SK-N-SH treated with all-trans-retinoic acid at 6 μM for 48 hours (cell line): ENCODE measurements at regions not wholly inside any gene's neighbourhood (a gene's known extent, or its start where the extent isn't known, plus 50 kb on each side); places are given as distances from the start of the nearest gene placed in this dataset.

Experiments used
- ATAC-seq: fragments of 200-7000 bp; cut with Tn5 transposase; 3 replicates; pipeline ENCODE4 v1.9.1; 2020; ENCODE audit warnings: mild to moderate bottlenecking, moderate library complexity
- BACH2 ChIP-seq: fragments of 250-450 bp; sonication (Bioruptor Pico); IDR thresholded peaks from 2 replicates; pipeline ENCODE4 v1.9.0; 2021; ENCODE audit warnings: mild to moderate bottlenecking, borderline replicate concordance
- CSDC2 ChIP-seq: fragments of 250-450 bp; sonication (Bioruptor Pico); IDR thresholded peaks from 2 replicates; pipeline ENCODE4 v1.5.0; 2020; ENCODE audit warnings: mild to moderate bottlenecking, moderate library complexity
- CSRNP3 ChIP-seq: fragments of 250-450 bp; sonication (Bioruptor Pico); IDR thresholded peaks from 2 replicates; pipeline ENCODE4 v1.5.1; 2021; ENCODE audit warnings: mild to moderate bottlenecking, moderate library complexity
- ESRRG ChIP-seq: fragments of 250-450 bp; sonication (Bioruptor Pico); IDR thresholded peaks from 2 replicates; pipeline ENCODE4 v1.6.1; 2021; ENCODE audit warnings: mild to moderate bottlenecking
- GLIS3 ChIP-seq: fragments of 250-450 bp; sonication (Bioruptor Pico); IDR thresholded peaks from 2 replicates; pipeline ENCODE4 v1.5.0; 2020; ENCODE audit warnings: mild to moderate bottlenecking, moderate library complexity
- ISL1 ChIP-seq: fragments of 250-450 bp; sonication (Bioruptor Pico); IDR thresholded peaks from 2 replicates; pipeline ENCODE4 v2.1.2; 2022; ENCODE audit warnings: mild to moderate bottlenecking, moderate library complexity
- OSR1 ChIP-seq: fragments of 250-450 bp; sonication (Bioruptor Pico); IDR thresholded peaks from 2 replicates; pipeline ENCODE4 v1.8.0; 2022; ENCODE audit warnings: moderate library complexity, mild to moderate bottlenecking, inconsistent platforms
- POU6F1 ChIP-seq: fragments of 250-450 bp; sonication (Bioruptor Pico); IDR thresholded peaks from 2 replicates; pipeline ENCODE4 v1.8.0; 2021; ENCODE audit warnings: low read depth, mild to moderate bottlenecking, moderate library complexity, borderline replicate concordance
- RARB ChIP-seq: fragments of 250-450 bp; sonication (Bioruptor Pico); IDR thresholded peaks from 2 replicates; pipeline ENCODE4 v1.8.0; 2021; ENCODE audit warnings: mild to moderate bottlenecking, moderate library complexity
- SNAI2 ChIP-seq: fragments of 250-450 bp; sonication (Bioruptor Pico); IDR thresholded peaks from 2 replicates; pipeline ENCODE4 v1.5.0; 2020; ENCODE audit warnings: mild to moderate bottlenecking, moderate library complexity
- TCF4 ChIP-seq: fragments of 250-450 bp; sonication (Bioruptor Pico); IDR thresholded peaks from 2 replicates; pipeline ENCODE4 v1.8.0; 2021; ENCODE audit warnings: mild to moderate bottlenecking, moderate library complexity, borderline replicate concordance
- TOX ChIP-seq: fragments of 250-450 bp; sonication (Bioruptor Pico); IDR thresholded peaks from 2 replicates; pipeline ENCODE4 v1.8.0; 2021; ENCODE audit warnings: mild to moderate bottlenecking, moderate library complexity, borderline replicate concordance
- ZC3H10 ChIP-seq: fragments of 250-450 bp; sonication (Bioruptor Pico); IDR thresholded peaks from 2 replicates; pipeline ENCODE4 v1.5.1; 2021; ENCODE audit warnings: mild to moderate bottlenecking, moderate library complexity
- ZFP3 ChIP-seq: fragments of 250-450 bp; sonication (Bioruptor Pico); IDR thresholded peaks from 2 replicates; pipeline ENCODE4 v1.5.0; 2020; ENCODE audit warnings: mild to moderate bottlenecking, moderate library complexity
- ZFP30 ChIP-seq: fragments of 450-650 bp; formaldehyde crosslinking; IDR thresholded peaks from 2 replicates; pipeline ENCODE4 v1.5.0; 2022; ENCODE audit warnings: mild to moderate bottlenecking, moderate library complexity
- ZNF70 ChIP-seq: fragments of 450-650 bp; formaldehyde crosslinking; IDR thresholded peaks from 2 replicates; pipeline ENCODE4 v1.5.0; 2020; ENCODE audit warnings: mild to moderate bottlenecking, moderate library complexity
- TF ChIP-seq, protein P1 (sequence below): fragments of 250-450 bp; sonication (Bioruptor Pico); IDR thresholded peaks from 2 replicates; pipeline ENCODE4 v1.5.1; 2020; ENCODE audit warnings: low read depth, mild to moderate bottlenecking, moderate library complexity
- TF ChIP-seq, protein P2 (sequence below): fragments of 250-450 bp; sonication (Bioruptor Pico); IDR thresholded peaks from 2 replicates; pipeline ENCODE4 v1.8.0; 2020; ENCODE audit warnings: mild to moderate bottlenecking, moderate library complexity, borderline replicate concordance

GRCh38 chr6:10307476-10307875 lies 107.4 kb downstream of the TFAP2A start (continued):
- TF ChIP-seq CSDC2 (CRISPR knock-in tag) = no peak

DNA sequence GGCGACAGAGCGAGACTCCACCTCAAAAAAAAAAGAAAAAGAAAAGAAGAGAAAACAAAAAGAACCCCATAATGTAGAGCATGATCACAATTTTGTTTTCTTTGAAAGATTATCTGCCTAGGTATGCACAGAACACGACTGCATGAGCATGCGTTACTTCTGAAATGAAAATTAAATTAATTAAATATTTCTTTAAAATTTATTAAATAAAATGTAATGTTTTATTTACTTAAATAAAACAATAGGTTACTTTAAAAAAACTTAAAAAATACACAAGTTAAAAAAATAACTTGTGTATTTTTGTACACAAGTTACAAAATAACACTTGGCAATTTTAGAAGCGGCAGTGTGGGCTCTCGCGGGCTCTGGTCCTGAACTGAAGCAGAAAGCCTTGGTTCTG lies 107.8 kb downstream of the TFAP2A start:
- ATAC-seq = no peak
- TF ChIP-seq TOX (CRISPR knock-in tag) = no peak
- no peak for TF ChIP-seq ESRRG (CRISPR knock-in tag)
- TF ChIP-seq, protein P1, sequence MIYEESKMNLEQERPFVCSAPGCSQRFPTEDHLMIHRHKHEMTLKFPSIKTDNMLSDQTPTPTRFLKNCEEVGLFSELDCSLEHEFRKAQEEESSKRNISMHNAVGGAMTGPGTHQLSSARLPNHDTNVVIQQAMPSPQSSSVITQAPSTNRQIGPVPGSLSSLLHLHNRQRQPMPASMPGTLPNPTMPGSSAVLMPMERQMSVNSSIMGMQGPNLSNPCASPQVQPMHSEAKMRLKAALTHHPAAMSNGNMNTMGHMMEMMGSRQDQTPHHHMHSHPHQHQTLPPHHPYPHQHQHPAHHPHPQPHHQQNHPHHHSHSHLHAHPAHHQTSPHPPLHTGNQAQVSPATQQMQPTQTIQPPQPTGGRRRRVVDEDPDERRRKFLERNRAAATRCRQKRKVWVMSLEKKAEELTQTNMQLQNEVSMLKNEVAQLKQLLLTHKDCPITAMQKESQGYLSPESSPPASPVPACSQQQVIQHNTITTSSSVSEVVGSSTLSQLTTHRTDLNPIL (CRISPR knock-in tag) = no peak
- no peak for TF ChIP-seq CSDC2 (CRISPR knock-in tag)
- TF ChIP-seq BACH2 (CRISPR knock-in tag) = no peak
- no peak for TF ChIP-seq ZFP3 (CRISPR knock-in tag)
- no peak for TF ChIP-seq ZC3H10 (CRISPR knock-in tag)
- TF ChIP-seq POU6F1 (CRISPR knock-in tag) = no peak
- TF ChIP-seq, protein P2, sequence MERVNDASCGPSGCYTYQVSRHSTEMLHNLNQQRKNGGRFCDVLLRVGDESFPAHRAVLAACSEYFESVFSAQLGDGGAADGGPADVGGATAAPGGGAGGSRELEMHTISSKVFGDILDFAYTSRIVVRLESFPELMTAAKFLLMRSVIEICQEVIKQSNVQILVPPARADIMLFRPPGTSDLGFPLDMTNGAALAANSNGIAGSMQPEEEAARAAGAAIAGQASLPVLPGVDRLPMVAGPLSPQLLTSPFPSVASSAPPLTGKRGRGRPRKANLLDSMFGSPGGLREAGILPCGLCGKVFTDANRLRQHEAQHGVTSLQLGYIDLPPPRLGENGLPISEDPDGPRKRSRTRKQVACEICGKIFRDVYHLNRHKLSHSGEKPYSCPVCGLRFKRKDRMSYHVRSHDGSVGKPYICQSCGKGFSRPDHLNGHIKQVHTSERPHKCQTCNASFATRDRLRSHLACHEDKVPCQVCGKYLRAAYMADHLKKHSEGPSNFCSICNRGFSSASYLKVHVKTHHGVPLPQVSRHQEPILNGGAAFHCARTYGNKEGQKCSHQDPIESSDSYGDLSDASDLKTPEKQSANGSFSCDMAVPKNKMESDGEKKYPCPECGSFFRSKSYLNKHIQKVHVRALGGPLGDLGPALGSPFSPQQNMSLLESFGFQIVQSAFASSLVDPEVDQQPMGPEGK = no peak
- TF ChIP-seq ISL1 (CRISPR knock-in tag) = no peak
- no peak for TF ChIP-seq CSRNP3 (CRISPR knock-in tag)
- no peak for TF ChIP-seq TCF4 (CRISPR knock-in tag)
- TF ChIP-seq RARB (CRISPR knock-in tag) = no peak
- TF ChIP-seq ZNF70 = no peak

- ATAC-seq = no peak
- TF ChIP-seq ZFP3 (CRISPR knock-in tag) (no peak), ISL1 (CRISPR knock-in tag) (no peak), OSR1 (no peak), TCF4 (CRISPR knock-in tag) (no peak), CSDC2 (CRISPR knock-in tag) (no peak), RARB (CRISPR knock-in tag) (no peak), ZNF70 (no peak)
- TF ChIP-seq, protein P2 = no peak
- TF ChIP-seq, protein P1 (CRISPR knock-in tag) = no peak
Observed at GRCh38 chr6:10305790-10306415, 109.0 kb downstream of the TFAP2A start.

DNA sequence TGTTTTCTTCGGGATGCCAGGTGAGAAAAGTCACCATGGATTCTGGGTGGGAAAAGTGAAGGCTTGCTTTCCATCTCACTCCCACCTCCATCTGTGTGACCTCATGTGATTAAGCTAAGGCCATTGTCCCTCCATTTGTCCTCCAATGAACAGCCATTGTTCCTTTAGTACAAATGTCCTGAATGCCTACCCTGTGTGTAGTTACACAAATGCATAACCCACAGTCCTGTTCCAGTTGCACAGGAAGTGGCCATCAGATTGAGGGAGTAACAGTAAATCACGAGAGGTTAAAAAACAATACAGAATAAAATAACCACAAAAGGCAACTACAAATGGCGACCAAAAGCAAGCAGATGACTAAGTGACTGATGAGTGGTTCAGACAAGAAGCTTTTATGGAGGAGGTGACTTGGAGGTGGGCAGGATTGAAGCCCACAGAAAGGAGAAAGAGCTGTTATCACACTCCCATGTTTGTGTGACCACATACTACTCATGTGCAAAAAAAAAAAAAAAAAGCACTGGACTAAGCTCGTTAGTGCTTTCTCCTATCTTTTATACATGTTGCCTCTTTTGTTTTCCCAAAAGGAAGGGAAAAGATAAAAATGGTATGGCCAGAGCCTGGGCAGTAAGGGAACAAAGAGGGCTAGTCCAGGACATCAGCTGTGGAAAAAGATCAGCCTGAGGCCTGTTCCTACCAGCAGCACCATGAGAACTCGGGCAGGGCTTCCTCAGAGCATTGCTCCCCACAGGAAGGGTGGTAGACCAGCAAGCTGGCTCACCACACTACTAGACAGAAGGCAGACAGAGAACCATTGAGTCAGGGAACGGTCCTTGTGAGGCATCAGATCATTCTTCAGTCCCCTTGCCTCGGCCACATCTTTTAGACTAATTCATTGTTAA lies 111.0 kb downstream of the TFAP2A start:
- ATAC-seq = no peak
- TF ChIP-seq, protein P1 (CRISPR knock-in tag) = no peak
- TF ChIP-seq ESRRG (CRISPR knock-in tag) (no peak), TOX (CRISPR knock-in tag) (no peak), CSRNP3 (CRISPR knock-in tag) (no peak), TCF4 (CRISPR knock-in tag) (no peak), ZC3H10 (CRISPR knock-in tag) (no peak), SNAI2 (CRISPR knock-in tag) (no peak), GLIS3 (CRISPR knock-in tag) (no peak), ZFP30 (no peak)
- TF ChIP-seq, protein P2 = no peak
